ENCODE measurements at regions not wholly inside any gene's neighbourhood (a gene's known extent, or its start where the extent isn't known, plus 50 kb on each side); places are given as distances from the start of the nearest gene placed in this dataset.

GRCh38 chr6:12522347-12522746, 194.2 kb upstream of the PHACTR1 start (continued):
- no peak for TF ChIP-seq NR3C1 (CRISPR knock-in tag; conservative IDR thresholded peaks at IDR 0.05; ENCODE audit: low read depth)
- TF ChIP-seq HMGXB4 (CRISPR knock-in tag; IDR thresholded peaks at IDR 0.05), result no peak
- no peak for TF ChIP-seq ZNF671 (CRISPR knock-in tag; IDR thresholded peaks at IDR 0.05)
- TF ChIP-seq ZNF263 (CRISPR knock-in tag; IDR thresholded peaks at IDR 0.05; ENCODE audit: low read depth), result no peak

- POLR2A ChIA-PET, result no interaction called here
- peaks cover 5% of the 10 kb centered on the region for H3K4me1 Mint-ChIP-seq
- DNase-seq (ENCODE audit: low spot score) (no peak), ATAC-seq (no peak)
- no peak overlapping the region for H3K27ac Mint-ChIP-seq
- H3K36me3 Mint-ChIP-seq, result no peaks in the 10 kb centered on the region
- H3K9me3 Mint-ChIP-seq, result peaks cover 5% of the 10 kb centered on the region
- CTCF ChIA-PET, result no interaction called here
- H3K27me3 Mint-ChIP-seq (ENCODE audit: low read depth), result no peaks in the 10 kb centered on the region; the same call in 1 of the 2 replicates
- H3K4me3 Mint-ChIP-seq, result no peak overlapping the region
- no peak for TF ChIP-seq AR (CRISPR knock-in tag; IDR thresholded peaks at IDR 0.05)
- no peak for TF ChIP-seq SMAD4 (CRISPR knock-in tag; IDR thresholded peaks at IDR 0.05)
- no peak for TF ChIP-seq ZSCAN18 (CRISPR knock-in tag; IDR thresholded peaks at IDR 0.05)
- TF ChIP-seq JUN (CRISPR knock-in tag; IDR thresholded peaks at IDR 0.05), result no peak
- TF ChIP-seq PRDM15 (CRISPR knock-in tag; IDR thresholded peaks at IDR 0.05), result no peak
- TF ChIP-seq NFE2L1 (CRISPR knock-in tag; IDR thresholded peaks at IDR 0.05), result no peak
- TF ChIP-seq CBFB (CRISPR knock-in tag; IDR thresholded peaks at IDR 0.05; ENCODE audit: low read depth), result no peak
- TF ChIP-seq IRF1 (CRISPR knock-in tag; IDR thresholded peaks at IDR 0.05), result no peak
- TF ChIP-seq NR1H2 (CRISPR knock-in tag; IDR thresholded peaks at IDR 0.05), result no peak
- TF ChIP-seq FOXK1 (CRISPR knock-in tag; IDR thresholded peaks at IDR 0.05), result no peak
- no peak for TF ChIP-seq MYBL2 (CRISPR knock-in tag; IDR thresholded peaks at IDR 0.05)
- TF ChIP-seq TCF7 (CRISPR knock-in tag; IDR thresholded peaks at IDR 0.05; ENCODE audit: low read depth), result no peak
- TF ChIP-seq E2F4 (CRISPR knock-in tag; IDR thresholded peaks at IDR 0.05; ENCODE audit: borderline replicate concordance, low read depth), result no peak
- no peak for TF ChIP-seq PRRX2 (CRISPR knock-in tag; IDR thresholded peaks at IDR 0.05)
- no peak for TF ChIP-seq AFF4 (CRISPR knock-in tag; IDR thresholded peaks at IDR 0.05; ENCODE audit: borderline replicate concordance)
- no peak for TF ChIP-seq CDX4 (CRISPR knock-in tag; IDR thresholded peaks at IDR 0.05; ENCODE audit: borderline replicate concordance)
Measured at GRCh38 chr6:12523726-12524125, 192.8 kb upstream of the PHACTR1 start.
